ENCODE measurements at regions not wholly inside any gene's neighbourhood (a gene's known extent, or its start where the extent isn't known, plus 50 kb on each side); places are given as distances from the start of the nearest gene placed in this dataset.

GRCh38 chr4:128686810-128687209 is 122.7 kb upstream of the JADE1 start:
- DNase-seq (ENCODE audit: extremely low read depth in 1 of 4, low spot score in 3 of 4), result no peak
- no TSS peak for BruUV-seq (replicated peaks)
- no peaks in the 10 kb centered on the region for H3K9me1 ChIP-seq (ENCODE audit: control insufficient read depth, insufficient read depth, low read length)
- POLR2A ChIA-PET, result interaction anchor here (1.4 kb wide), 1 partner anchor 134 kb away, joined by 5 read pairs; no protein-coding TSS in a partner anchor
- intact Hi-C loops (cut with micrococcal nuclease) (no loop called here), in situ Hi-C loops (cut with MboI) (no loop called here)
- H2AFZ ChIP-seq (ENCODE audit: low read depth, low read length), result no peak overlapping the region
- H4K20me1 ChIP-seq (replicated peaks; ENCODE audit: control insufficient read depth, insufficient read depth, low read length), result no peaks in the 10 kb centered on the region
- no peak for ATAC-seq
- H3K4me1 ChIP-seq (replicated peaks in 1 of 2; ENCODE audit: control insufficient read depth in 2 of 2, insufficient read depth in 2 of 2, low read length in 2 of 2), result peaks cover 0 to 9% of the 10 kb centered on the region in 2 experiments; a peak in 3 of 5 replicates
- H3K9ac ChIP-seq (ENCODE audit: insufficient read depth in 1 of 2, low read depth in 2 of 2, low read length in 2 of 2), result no peak overlapping the region
- no peaks in the 10 kb centered on the region for H3K27me3 ChIP-seq (ENCODE audit: control insufficient read depth in 2 of 2, insufficient read depth in 2 of 2, low read length in 2 of 2)
- H3K27ac ChIP-seq (ENCODE audit: extremely low read depth, low read depth, low read length), result no peak overlapping the region
- H3K36me3 ChIP-seq (ENCODE audit: control insufficient read depth, insufficient read depth, low read length), result no peaks in the 10 kb centered on the region
- H3K79me2 ChIP-seq (ENCODE audit: control insufficient read depth, insufficient read depth, low read length), result no peaks in the 10 kb centered on the region
- 36% methylated on average over 2 of the region's 2 CpGs for WGBS (ENCODE audit: insufficient coverage, low coverage, missing lambda C conversion rate)
- H3K4me2 ChIP-seq (ENCODE audit: insufficient read depth, low read length), result no peak overlapping the region
- peaks cover 20% of the 10 kb centered on the region for H3K9me3 ChIP-seq (replicated peaks; ENCODE audit: control insufficient read depth, insufficient read depth, low read depth, low read length)
- no peak overlapping the region for H3K4me3 ChIP-seq
- no peak for FAIRE-seq
- CTCF ChIA-PET (ENCODE audit: low intra/inter-chr PET ratio), result no interaction called here
- TF ChIP-seq ZNF398 (CRISPR knock-in tag; IDR thresholded peaks at IDR 0.05) (no peak), PTTG1 (tag; IDR thresholded peaks at IDR 0.05; ENCODE audit: low read depth) (no peak), RBM25 (IDR thresholded peaks at IDR 0.05; ENCODE audit: low read depth, low read length, severe bottlenecking) (no peak), HCFC1 (IDR thresholded peaks at IDR 0.05; ENCODE audit: low read depth, low read length) (no peak)
- TF ChIP-seq, protein P1, sequence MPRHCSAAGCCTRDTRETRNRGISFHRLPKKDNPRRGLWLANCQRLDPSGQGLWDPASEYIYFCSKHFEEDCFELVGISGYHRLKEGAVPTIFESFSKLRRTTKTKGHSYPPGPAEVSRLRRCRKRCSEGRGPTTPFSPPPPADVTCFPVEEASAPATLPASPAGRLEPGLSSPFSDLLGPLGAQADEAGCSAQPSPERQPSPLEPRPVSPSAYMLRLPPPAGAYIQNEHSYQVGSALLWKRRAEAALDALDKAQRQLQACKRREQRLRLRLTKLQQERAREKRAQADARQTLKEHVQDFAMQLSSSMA (CRISPR knock-in tag; IDR thresholded peaks at IDR 0.05), result no peak
